Osteoblast (primary cell): ENCODE measurements at regions not wholly inside any gene's neighbourhood (a gene's known extent, or its start where the extent isn't known, plus 50 kb on each side); places are given as distances from the start of the nearest gene placed in this dataset.

Experiments used
- DNase-seq: peaks from one replicate; pipeline ENCODE4 v3.0.0; 2011; ENCODE audit warnings: low spot score, mixed read lengths; ENCODE audit not compliant: insufficient read length; ENCODE audit errors: missing footprints
- H2AFZ ChIP-seq: 2 replicates; pipeline ENCODE4 v1.6.0; 2011; ENCODE audit warnings: mild to moderate bottlenecking, low read length
- H3K27ac ChIP-seq: 2 replicates; pipeline ENCODE4 v1.5.1; 2011; ENCODE audit warnings: mild to moderate bottlenecking, low read depth, low read length, moderate library complexity
- H3K27me3 ChIP-seq: 2 replicates; pipeline ENCODE4 v1.6.0; 2012; ENCODE audit warnings: mild to moderate bottlenecking, control low read depth, inconsistent platforms, low read length, moderate library complexity; ENCODE audit not compliant: insufficient read depth
- H3K36me3 ChIP-seq: 2 replicates; pipeline ENCODE4 v1.5.1; 2011; ENCODE audit warnings: mild to moderate bottlenecking, low read length, control low read depth, moderate library complexity; ENCODE audit not compliant: insufficient read depth
- H3K4me1 ChIP-seq: 2 replicates; pipeline ENCODE4 v1.5.1; 2011; ENCODE audit warnings: mild to moderate bottlenecking, low read length, control low read depth, moderate library complexity; ENCODE audit not compliant: insufficient read depth
- H3K4me2 ChIP-seq: 2 replicates; pipeline ENCODE4 v1.6.0; 2011; ENCODE audit warnings: mild to moderate bottlenecking, low read length; ENCODE audit not compliant: insufficient read depth
- H3K4me3 ChIP-seq: fragments of 200-600 bp; sonication (generic); 3 replicates; pipeline ENCODE4 v1.5.1; 2012; ENCODE audit warnings: mild to moderate bottlenecking, low read length, inconsistent platforms; ENCODE audit not compliant: insufficient read depth
- H3K79me2 ChIP-seq: 2 replicates; pipeline ENCODE4 v1.6.0; 2012; ENCODE audit warnings: mild to moderate bottlenecking, low read length, control low read depth, inconsistent platforms; ENCODE audit not compliant: insufficient read depth
- H3K9me3 ChIP-seq: 2 replicates; pipeline ENCODE4 v1.5.1; 2011; ENCODE audit warnings: low read depth, low read length, control low read depth
- H4K20me1 ChIP-seq: 2 replicates; pipeline ENCODE4 v1.6.0; 2012; ENCODE audit warnings: mild to moderate bottlenecking, low read length, control low read depth; ENCODE audit not compliant: insufficient read depth
- TF ChIP-seq, protein P1 (sequence below): IDR thresholded peaks from 2 replicates; pipeline ENCODE4 v1.5.1; 2011; ENCODE audit warnings: mild to moderate bottlenecking, low read depth, low read length, moderate library complexity; ENCODE audit errors: extremely low read depth

DNA sequence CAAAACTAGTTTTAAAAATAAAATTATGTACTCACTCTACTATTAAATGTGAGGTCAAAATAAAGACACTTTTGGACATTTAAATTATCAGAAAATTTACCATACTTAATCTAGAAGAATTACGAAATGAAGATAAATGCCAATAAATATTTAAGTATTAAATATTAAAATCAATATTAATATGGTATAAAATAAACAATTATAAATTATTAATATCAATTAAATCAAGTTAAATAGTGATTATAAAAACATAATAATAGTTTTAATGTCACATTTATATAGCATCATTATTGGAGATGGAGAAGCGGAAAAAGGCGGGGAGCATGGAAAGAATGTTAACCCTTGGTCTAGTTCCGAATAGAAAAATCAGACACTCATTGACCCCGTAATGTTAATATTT lies 224.3 kb upstream of the MDGA2 start:
- Histone ChIP-seq H2AFZ (no peak overlapping the region), H3K4me3 (no peak overlapping the region), H3K27me3 (no peaks in the 10 kb centered on the region), H3K79me2 (no peaks in the 10 kb centered on the region), H3K9me3 (no peaks in the 10 kb centered on the region), H3K36me3 (no peaks in the 10 kb centered on the region), H3K4me1 (no peaks in the 10 kb centered on the region), H4K20me1 (no peaks in the 10 kb centered on the region), H3K27ac (no peak overlapping the region), H3K4me2 (no peak overlapping the region)
- TF ChIP-seq, protein P1, sequence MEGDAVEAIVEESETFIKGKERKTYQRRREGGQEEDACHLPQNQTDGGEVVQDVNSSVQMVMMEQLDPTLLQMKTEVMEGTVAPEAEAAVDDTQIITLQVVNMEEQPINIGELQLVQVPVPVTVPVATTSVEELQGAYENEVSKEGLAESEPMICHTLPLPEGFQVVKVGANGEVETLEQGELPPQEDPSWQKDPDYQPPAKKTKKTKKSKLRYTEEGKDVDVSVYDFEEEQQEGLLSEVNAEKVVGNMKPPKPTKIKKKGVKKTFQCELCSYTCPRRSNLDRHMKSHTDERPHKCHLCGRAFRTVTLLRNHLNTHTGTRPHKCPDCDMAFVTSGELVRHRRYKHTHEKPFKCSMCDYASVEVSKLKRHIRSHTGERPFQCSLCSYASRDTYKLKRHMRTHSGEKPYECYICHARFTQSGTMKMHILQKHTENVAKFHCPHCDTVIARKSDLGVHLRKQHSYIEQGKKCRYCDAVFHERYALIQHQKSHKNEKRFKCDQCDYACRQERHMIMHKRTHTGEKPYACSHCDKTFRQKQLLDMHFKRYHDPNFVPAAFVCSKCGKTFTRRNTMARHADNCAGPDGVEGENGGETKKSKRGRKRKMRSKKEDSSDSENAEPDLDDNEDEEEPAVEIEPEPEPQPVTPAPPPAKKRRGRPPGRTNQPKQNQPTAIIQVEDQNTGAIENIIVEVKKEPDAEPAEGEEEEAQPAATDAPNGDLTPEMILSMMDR, result no peak
- DNase-seq, result no peak

DNA sequence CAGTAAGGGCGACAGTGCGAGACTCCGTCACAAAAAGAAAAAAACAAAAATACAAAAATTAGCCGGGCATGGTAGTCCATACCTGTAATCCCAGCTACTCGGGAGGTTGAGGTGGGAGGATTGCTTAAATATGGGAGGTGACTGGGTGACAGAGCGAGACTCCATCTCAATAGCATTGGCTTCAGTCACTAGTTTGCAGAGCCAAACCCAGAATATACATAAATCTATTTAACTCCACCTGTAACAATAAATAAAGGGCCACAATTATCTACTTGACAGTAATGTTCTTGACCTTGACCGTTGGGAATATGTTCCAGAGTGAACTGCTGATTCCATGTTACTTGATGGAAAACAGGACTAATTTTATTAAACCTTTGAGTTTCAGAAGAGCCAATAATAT lies 198.9 kb upstream of the MDGA2 start:
- no peak for DNase-seq

DNA sequence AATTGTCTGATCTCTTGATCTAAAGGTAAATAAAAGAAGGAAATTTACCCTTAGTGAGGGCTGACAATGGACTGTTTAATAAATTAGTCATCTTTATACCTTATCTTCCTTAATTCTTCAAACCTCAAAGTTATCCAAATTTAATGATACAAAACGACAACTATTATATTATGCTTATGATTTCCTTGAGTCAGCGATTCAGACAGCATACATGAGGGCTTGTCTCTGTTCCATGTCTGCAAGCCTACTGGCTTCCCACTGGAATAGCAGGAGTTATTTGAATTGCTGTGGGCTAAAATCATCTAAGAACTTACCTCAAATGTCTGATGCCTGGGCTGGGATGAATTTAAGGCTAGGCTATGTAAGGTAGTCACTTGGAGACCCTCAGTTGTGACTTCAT lies 197.2 kb upstream of the MDGA2 start:
- Histone ChIP-seq H3K4me3 (no peak overlapping the region), H3K27me3 (no peaks in the 10 kb centered on the region), H3K79me2 (no peaks in the 10 kb centered on the region), H3K4me2 (no peak overlapping the region), H3K27ac (no peak overlapping the region), H4K20me1 (no peaks in the 10 kb centered on the region), H3K9me3 (no peaks in the 10 kb centered on the region), H3K36me3 (no peaks in the 10 kb centered on the region), H2AFZ (no peak overlapping the region), H3K4me1 (no peaks in the 10 kb centered on the region)
- TF ChIP-seq, protein P1, result no peak
- no peak for DNase-seq

More for the DNA sequence above, 198.9 kb upstream of the MDGA2 start:
- Histone ChIP-seq H3K36me3 (no peaks in the 10 kb centered on the region), H3K4me1 (no peaks in the 10 kb centered on the region), H3K27ac (no peak overlapping the region), H2AFZ (no peak overlapping the region), H3K4me2 (no peak overlapping the region), H4K20me1 (no peaks in the 10 kb centered on the region), H3K79me2 (no peaks in the 10 kb centered on the region), H3K27me3 (no peaks in the 10 kb centered on the region), H3K4me3 (no peak overlapping the region), H3K9me3 (no peaks in the 10 kb centered on the region)
- TF ChIP-seq, protein P1, result no peak

DNA sequence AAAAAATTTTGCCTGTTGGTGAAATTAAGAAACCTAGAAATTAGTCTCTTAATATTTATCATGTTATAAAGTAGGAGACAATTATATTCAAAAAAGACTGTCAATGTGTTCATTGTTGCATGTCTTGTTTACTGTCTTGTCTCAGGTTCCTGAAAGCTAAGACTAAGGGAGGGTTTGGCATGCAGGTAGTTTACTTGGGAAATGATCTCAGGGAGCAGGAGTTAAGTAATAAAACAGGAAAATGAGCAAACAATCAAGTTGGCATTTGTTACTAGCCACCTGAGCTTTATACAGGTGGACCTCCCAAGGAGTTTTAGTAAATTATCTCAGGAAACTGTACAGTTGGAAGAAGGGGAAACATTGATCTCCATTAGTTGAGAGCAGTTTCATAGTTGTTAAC lies 188.0 kb upstream of the MDGA2 start:
- H3K27me3 ChIP-seq, result no peaks in the 10 kb centered on the region
- TF ChIP-seq, protein P1, result no peak
- H3K79me2 ChIP-seq, result no peaks in the 10 kb centered on the region
- H3K9me3 ChIP-seq, result peaks cover 3% of the 10 kb centered on the region
- no peaks in the 10 kb centered on the region for H3K4me1 ChIP-seq
- no peak for DNase-seq
- H2AFZ ChIP-seq, result no peak overlapping the region
- H3K4me2 ChIP-seq, result no peak overlapping the region
- H4K20me1 ChIP-seq, result no peaks in the 10 kb centered on the region
- no peak overlapping the region for H3K4me3 ChIP-seq
- no peaks in the 10 kb centered on the region for H3K36me3 ChIP-seq
- no peak overlapping the region for H3K27ac ChIP-seq
